A673 (cell line): ENCODE measurements at regions not wholly inside any gene's neighbourhood (a gene's known extent, or its start where the extent isn't known, plus 50 kb on each side); places are given as distances from the start of the nearest gene placed in this dataset.

Source experiments
- CTCF ChIP-seq: fragments of 300-800, 200-600 bp; sonication (generic); conservative IDR thresholded peaks from 2 replicates; pipeline ENCODE4 v1.5.1; 2017; ENCODE audit warnings: low read depth, mild to moderate bottlenecking, antibody characterized with exemption, low read length, moderate library complexity, mixed read lengths
- EZH2 ChIP-seq: fragments of 200-600 bp; sonication (generic); IDR thresholded peaks from 2 replicates; pipeline ENCODE4 v1.6.1; 2017; ENCODE audit warnings: borderline replicate concordance, low read depth, mild to moderate bottlenecking, mixed read lengths, antibody characterized with exemption, low read length; ENCODE audit not compliant: poor library complexity, severe bottlenecking

GRCh38 chr1:29620631-29621030 is 384.3 kb downstream of the PTPRU start:
- TF ChIP-seq EZH2 (no peak), CTCF (no peak)
